DND-41 (cell line): ENCODE measurements at regions not wholly inside any gene's neighbourhood (a gene's known extent, or its start where the extent isn't known, plus 50 kb on each side); places are given as distances from the start of the nearest gene placed in this dataset.

Experiments
- ATAC-seq: fragments of 200-7000 bp; cut with Tn5 transposase; 3 replicates; pipeline ENCODE4 v1.9.1; 2021; ENCODE audit warnings: low read depth; ENCODE audit not compliant: insufficient read depth
- DNase-seq: peaks from one replicate; pipeline ENCODE4 v3.0.0-alpha.2; 2020
- H2AFZ ChIP-seq: 2 replicates; pipeline ENCODE4 v1.6.0; 2012; ENCODE audit warnings: low read depth, low read length
- H3K27ac ChIP-seq: 2 replicates; pipeline ENCODE4 v1.5.1; 2012; ENCODE audit warnings: low read length, inconsistent platforms
- H3K27me3 ChIP-seq: fragments of 200-600 bp; sonication (generic); 2 replicates; pipeline ENCODE4 v1.6.0; 2012; ENCODE audit warnings: low read length, mild to moderate bottlenecking, inconsistent platforms; ENCODE audit not compliant: insufficient read depth, poor library complexity
- H3K36me3 ChIP-seq: 2 replicates; pipeline ENCODE4 v1.5.1; 2012; ENCODE audit warnings: low read length, inconsistent platforms; ENCODE audit not compliant: insufficient read depth
- H3K4me1 ChIP-seq: 2 replicates; pipeline ENCODE4 v1.5.1; 2012; ENCODE audit warnings: mild to moderate bottlenecking, low read length; ENCODE audit not compliant: insufficient read depth
- H3K4me2 ChIP-seq: 2 replicates; pipeline ENCODE4 v1.6.0; 2012; ENCODE audit warnings: mild to moderate bottlenecking, moderate library complexity, low read length, inconsistent platforms; ENCODE audit not compliant: insufficient read depth
- H3K4me3 ChIP-seq, 2 experiments: fragments of 200-600 bp in 1 of 2; shearing (Covaris generic) in 1 of 2; 2 replicates each; pipeline ENCODE4 v1.5.1; 2012 to 2016; ENCODE audit warnings: inconsistent platforms in 2 of 2, low read length in 2 of 2, mild to moderate bottlenecking in 2 of 2, low read depth in 1 of 2, moderate library complexity in 1 of 2
- H3K79me2 ChIP-seq: 2 replicates; pipeline ENCODE4 v1.6.0; 2012; ENCODE audit warnings: low read length, inconsistent platforms; ENCODE audit not compliant: insufficient read depth
- H3K9ac ChIP-seq: 2 replicates; pipeline ENCODE4 v1.6.0; 2012; ENCODE audit warnings: low read depth, mild to moderate bottlenecking, inconsistent platforms, low read length, moderate library complexity
- H3K9me3 ChIP-seq: 2 replicates; pipeline ENCODE4 v1.5.1; 2012; ENCODE audit warnings: low read length, moderate library complexity, mild to moderate bottlenecking, inconsistent platforms; ENCODE audit not compliant: insufficient read depth, severe bottlenecking
- H4K20me1 ChIP-seq: 2 replicates; pipeline ENCODE4 v1.6.0; 2012; ENCODE audit warnings: low read length; ENCODE audit not compliant: insufficient read depth
- EZH2 ChIP-seq: IDR thresholded peaks from 3 replicates; pipeline ENCODE4 v1.6.1; 2012; ENCODE audit warnings: borderline replicate concordance, low read depth, mild to moderate bottlenecking, moderate library complexity, low read length, inconsistent platforms; ENCODE audit not compliant: severe bottlenecking
- TF ChIP-seq, protein P1 (sequence below): IDR thresholded peaks from 2 replicates; pipeline ENCODE4 v1.5.1; 2012; ENCODE audit warnings: borderline replicate concordance, low read length, moderate library complexity, mild to moderate bottlenecking; ENCODE audit not compliant: poor library complexity, severe bottlenecking; ENCODE audit errors: extremely low read depth

DNA sequence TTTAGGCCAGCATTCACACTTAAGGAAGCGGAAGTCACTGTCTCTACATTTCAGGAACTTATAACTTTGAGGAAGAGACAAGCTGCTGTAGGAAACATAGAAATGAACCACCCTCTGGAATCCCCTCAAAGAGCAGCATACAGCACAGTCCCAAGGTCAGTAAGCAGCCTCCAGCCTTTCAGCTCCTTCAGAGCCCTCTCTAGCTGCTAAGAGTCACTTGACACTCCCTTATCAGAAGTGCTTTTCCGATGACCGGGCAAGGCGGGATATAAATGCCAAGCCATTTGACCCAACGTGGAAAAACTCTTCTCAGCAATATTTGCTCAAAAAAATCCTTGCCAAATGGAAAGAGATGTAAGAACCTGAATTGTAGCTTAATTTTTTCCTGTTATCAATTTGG is 1284.3 kb downstream of the XPNPEP1 start:
- H3K27me3 ChIP-seq: no peaks in the 10 kb centered on the region
- H4K20me1 ChIP-seq: no peaks in the 10 kb centered on the region
- H2AFZ ChIP-seq: no peak overlapping the region
- DNase-seq: no peak
- H3K9ac ChIP-seq: no peak overlapping the region
- H3K9me3 ChIP-seq: no peaks in the 10 kb centered on the region
- H3K4me2 ChIP-seq: no peak overlapping the region
- H3K4me1 ChIP-seq: no peaks in the 10 kb centered on the region
- H3K79me2 ChIP-seq: no peaks in the 10 kb centered on the region
- ATAC-seq: no peak
- TF ChIP-seq, protein P1, sequence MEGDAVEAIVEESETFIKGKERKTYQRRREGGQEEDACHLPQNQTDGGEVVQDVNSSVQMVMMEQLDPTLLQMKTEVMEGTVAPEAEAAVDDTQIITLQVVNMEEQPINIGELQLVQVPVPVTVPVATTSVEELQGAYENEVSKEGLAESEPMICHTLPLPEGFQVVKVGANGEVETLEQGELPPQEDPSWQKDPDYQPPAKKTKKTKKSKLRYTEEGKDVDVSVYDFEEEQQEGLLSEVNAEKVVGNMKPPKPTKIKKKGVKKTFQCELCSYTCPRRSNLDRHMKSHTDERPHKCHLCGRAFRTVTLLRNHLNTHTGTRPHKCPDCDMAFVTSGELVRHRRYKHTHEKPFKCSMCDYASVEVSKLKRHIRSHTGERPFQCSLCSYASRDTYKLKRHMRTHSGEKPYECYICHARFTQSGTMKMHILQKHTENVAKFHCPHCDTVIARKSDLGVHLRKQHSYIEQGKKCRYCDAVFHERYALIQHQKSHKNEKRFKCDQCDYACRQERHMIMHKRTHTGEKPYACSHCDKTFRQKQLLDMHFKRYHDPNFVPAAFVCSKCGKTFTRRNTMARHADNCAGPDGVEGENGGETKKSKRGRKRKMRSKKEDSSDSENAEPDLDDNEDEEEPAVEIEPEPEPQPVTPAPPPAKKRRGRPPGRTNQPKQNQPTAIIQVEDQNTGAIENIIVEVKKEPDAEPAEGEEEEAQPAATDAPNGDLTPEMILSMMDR: no peak
- no peak for TF ChIP-seq EZH2
- H3K27ac ChIP-seq: no peak overlapping the region
- H3K36me3 ChIP-seq: no peaks in the 10 kb centered on the region
- H3K4me3 ChIP-seq: no peak overlapping the region

GRCh38 chr10:108638225-108638624 is 1285.1 kb downstream of the XPNPEP1 start:
- H3K27me3 ChIP-seq: no peaks in the 10 kb centered on the region
- no peak overlapping the region for H3K9ac ChIP-seq
- no peaks in the 10 kb centered on the region for H3K36me3 ChIP-seq
- no peaks in the 10 kb centered on the region for H3K79me2 ChIP-seq
- DNase-seq (no peak), ATAC-seq (no peak)
- H2AFZ ChIP-seq: no peak overlapping the region
- H3K27ac ChIP-seq: no peak overlapping the region
- TF ChIP-seq, protein P1: no peak
- no peak for TF ChIP-seq EZH2
- no peak overlapping the region for H3K4me2 ChIP-seq
- H4K20me1 ChIP-seq: no peaks in the 10 kb centered on the region
- no peak overlapping the region for H3K4me3 ChIP-seq
- no peaks in the 10 kb centered on the region for H3K9me3 ChIP-seq
- H3K4me1 ChIP-seq: no peaks in the 10 kb centered on the region

GRCh38 chr10:108633046-108633445 is 1290.3 kb downstream of the XPNPEP1 start:
- no peaks in the 10 kb centered on the region for H3K9me3 ChIP-seq
- no peaks in the 10 kb centered on the region for H3K27me3 ChIP-seq
- ATAC-seq: no peak
- no peak overlapping the region for H2AFZ ChIP-seq
- no peak overlapping the region for H3K9ac ChIP-seq
- no peak for TF ChIP-seq EZH2
- TF ChIP-seq, protein P1: no peak
- H3K79me2 ChIP-seq: no peaks in the 10 kb centered on the region
- no peak for DNase-seq
- no peaks in the 10 kb centered on the region for H3K36me3 ChIP-seq
- H3K4me1 ChIP-seq: no peaks in the 10 kb centered on the region
- H4K20me1 ChIP-seq: no peaks in the 10 kb centered on the region
- H3K4me2 ChIP-seq: no peak overlapping the region
- H3K27ac ChIP-seq: no peak overlapping the region
- H3K4me3 ChIP-seq: no peak overlapping the region

GRCh38 chr10:108632144-108632543 is 1291.2 kb downstream of the XPNPEP1 start:
- Histone ChIP-seq H3K4me1 (no peaks in the 10 kb centered on the region), H3K36me3 (no peaks in the 10 kb centered on the region), H3K27me3 (no peaks in the 10 kb centered on the region), H4K20me1 (no peaks in the 10 kb centered on the region), H2AFZ (no peak overlapping the region), H3K4me3 (no peak overlapping the region), H3K4me2 (no peak overlapping the region), H3K9me3 (no peaks in the 10 kb centered on the region), H3K9ac (no peak overlapping the region), H3K79me2 (no peaks in the 10 kb centered on the region), H3K27ac (no peak overlapping the region)
- no peak for DNase-seq
- TF ChIP-seq EZH2: no peak
- TF ChIP-seq, protein P1: no peak
- ATAC-seq: no peak
